ENCODE measurements at regions not wholly inside any gene's neighbourhood (a gene's known extent, or its start where the extent isn't known, plus 50 kb on each side); places are given as distances from the start of the nearest gene placed in this dataset.

DNA sequence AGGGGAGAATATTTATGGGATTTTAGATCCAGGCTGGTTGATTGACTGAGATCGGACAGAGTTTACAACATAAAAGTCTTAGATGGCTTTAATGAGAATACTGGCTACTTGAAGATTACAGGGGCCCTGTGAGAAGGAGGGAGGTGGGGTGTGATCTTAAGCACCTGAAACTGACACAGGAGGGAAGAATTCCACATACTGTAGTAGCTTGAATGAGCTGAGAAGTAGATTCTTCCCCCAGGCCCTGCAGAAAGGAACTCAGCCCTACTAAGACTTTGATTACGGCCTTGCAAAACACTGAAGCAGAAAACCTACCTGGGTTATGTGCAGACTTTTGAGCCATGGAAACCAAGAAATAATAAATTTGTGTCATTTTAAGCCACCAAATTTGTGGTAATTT, 1062.9 kb upstream of the GYPC start:
- no peak overlapping the region for H3K4me3 ChIP-seq (ENCODE audit: low read depth, low read length)
- TF ChIP-seq, protein P1, sequence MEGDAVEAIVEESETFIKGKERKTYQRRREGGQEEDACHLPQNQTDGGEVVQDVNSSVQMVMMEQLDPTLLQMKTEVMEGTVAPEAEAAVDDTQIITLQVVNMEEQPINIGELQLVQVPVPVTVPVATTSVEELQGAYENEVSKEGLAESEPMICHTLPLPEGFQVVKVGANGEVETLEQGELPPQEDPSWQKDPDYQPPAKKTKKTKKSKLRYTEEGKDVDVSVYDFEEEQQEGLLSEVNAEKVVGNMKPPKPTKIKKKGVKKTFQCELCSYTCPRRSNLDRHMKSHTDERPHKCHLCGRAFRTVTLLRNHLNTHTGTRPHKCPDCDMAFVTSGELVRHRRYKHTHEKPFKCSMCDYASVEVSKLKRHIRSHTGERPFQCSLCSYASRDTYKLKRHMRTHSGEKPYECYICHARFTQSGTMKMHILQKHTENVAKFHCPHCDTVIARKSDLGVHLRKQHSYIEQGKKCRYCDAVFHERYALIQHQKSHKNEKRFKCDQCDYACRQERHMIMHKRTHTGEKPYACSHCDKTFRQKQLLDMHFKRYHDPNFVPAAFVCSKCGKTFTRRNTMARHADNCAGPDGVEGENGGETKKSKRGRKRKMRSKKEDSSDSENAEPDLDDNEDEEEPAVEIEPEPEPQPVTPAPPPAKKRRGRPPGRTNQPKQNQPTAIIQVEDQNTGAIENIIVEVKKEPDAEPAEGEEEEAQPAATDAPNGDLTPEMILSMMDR (IDR thresholded peaks at IDR 0.05; ENCODE audit: borderline replicate concordance, insufficient read depth, low read depth, low read length): no peak

DNA sequence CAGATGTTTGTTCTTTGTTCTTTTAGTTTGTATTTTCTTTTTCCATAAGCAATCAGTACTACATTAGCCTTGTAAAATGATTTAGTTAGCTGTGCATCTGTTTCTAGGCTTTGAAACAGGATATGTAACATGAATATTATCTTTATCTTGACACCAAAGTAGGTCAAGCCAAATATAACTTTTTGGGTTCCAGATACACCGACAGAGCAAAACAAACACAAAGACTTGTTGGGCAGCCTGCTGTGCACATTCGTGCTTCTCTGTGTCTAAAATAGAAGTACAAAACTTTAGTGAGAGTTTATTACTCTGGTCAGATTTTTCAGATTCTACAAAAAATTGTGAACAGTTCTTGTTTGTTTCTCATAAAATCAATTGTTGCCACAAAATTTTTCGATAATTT, 1059.3 kb upstream of the GYPC start:
- no peak overlapping the region for H3K4me3 ChIP-seq (ENCODE audit: low read depth, low read length)
- TF ChIP-seq, protein P1 (IDR thresholded peaks at IDR 0.05; ENCODE audit: borderline replicate concordance, insufficient read depth, low read depth, low read length): no peak

DNA sequence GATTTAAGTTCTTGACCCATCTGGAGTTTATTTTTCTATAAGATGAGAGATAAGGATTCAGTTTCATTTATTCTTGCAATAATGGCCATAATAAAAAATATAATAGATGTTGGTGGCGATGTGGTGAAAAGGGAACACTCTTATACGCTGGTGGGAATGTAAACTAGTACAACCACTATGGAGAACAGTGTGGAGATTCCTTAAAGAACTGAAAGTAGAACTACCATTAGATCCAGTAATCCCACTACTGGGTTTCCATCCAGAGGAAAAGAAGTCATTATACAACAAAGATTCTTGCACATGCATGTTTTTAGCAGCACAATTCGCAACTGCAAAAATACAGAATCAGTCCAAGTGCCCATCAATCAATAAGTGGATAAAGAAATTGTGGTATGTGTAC, 1040.5 kb upstream of the GYPC start:
- TF ChIP-seq, protein P1 (IDR thresholded peaks at IDR 0.05; ENCODE audit: borderline replicate concordance, insufficient read depth, low read depth, low read length): no peak
- no peak overlapping the region for H3K4me3 ChIP-seq (ENCODE audit: low read depth, low read length)

DNA sequence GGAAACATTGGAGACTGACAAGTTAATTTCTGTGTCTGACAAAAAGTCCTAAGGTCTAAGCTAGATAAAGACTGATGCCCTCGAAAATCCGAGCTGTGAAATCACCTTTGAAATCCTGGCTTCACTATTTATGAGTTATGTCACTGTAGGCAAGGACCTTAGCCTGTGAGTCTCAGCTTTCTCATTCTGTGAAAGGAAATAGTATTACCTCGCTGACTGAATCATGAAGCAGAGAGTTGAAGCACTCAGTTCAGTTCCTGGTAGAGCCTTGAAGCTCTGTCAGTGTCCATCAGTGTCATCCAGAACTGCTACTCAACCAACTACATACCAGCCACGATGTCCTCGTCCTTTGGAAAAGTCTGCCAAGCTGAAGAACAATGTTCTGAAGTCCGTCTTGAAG, 1025.6 kb upstream of the GYPC start:
- TF ChIP-seq, protein P1 (IDR thresholded peaks at IDR 0.05; ENCODE audit: borderline replicate concordance, insufficient read depth, low read depth, low read length): no peak

DNA sequence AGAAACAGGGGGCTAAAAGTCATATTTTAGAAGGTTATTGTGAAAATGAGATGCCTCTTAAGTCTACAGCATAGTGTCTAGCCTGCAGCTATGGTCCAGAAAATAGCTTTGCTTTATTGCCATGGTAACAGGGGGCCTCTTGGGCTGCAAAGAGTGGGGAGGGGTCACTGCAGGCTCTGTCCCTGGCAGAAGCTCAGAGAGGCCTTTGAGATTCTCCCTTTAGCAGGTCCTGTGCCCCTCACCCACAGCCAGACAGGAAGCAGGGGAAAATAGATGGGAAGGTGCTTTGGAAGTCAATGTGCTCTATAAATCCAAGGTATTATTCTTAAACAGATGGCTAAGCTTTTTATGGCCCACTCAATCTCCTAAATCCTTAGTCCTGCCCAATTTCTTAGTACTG, 1021.3 kb upstream of the GYPC start:
- no peak overlapping the region for H3K4me3 ChIP-seq (ENCODE audit: low read depth, low read length)
- TF ChIP-seq, protein P1 (IDR thresholded peaks at IDR 0.05; ENCODE audit: borderline replicate concordance, insufficient read depth, low read depth, low read length): no peak

More for the DNA sequence above, 1025.6 kb upstream of the GYPC start:
- no peak overlapping the region for H3K4me3 ChIP-seq (ENCODE audit: low read depth, low read length)

DNA sequence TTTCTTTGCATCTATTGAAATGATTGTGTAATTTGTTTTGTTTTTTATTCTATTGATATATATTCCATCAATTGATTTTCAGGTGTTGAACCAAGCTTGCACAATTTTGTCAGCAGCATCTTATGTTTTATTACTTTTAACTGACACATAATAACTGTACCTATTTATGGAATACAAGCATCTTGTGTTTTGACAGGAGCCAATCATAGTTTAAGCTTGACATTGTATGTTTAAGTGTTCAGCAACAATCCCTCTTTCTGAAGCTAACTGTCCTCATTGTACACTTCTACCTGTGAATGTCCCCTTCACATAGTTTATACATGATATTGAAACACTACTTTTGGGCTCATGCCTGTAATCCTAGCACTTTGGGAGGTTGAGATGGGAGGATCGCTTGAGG, 1017.6 kb upstream of the GYPC start:
- H3K4me3 ChIP-seq (ENCODE audit: low read depth, low read length): no peak overlapping the region
- TF ChIP-seq, protein P1 (IDR thresholded peaks at IDR 0.05; ENCODE audit: borderline replicate concordance, insufficient read depth, low read depth, low read length): no peak

DNA sequence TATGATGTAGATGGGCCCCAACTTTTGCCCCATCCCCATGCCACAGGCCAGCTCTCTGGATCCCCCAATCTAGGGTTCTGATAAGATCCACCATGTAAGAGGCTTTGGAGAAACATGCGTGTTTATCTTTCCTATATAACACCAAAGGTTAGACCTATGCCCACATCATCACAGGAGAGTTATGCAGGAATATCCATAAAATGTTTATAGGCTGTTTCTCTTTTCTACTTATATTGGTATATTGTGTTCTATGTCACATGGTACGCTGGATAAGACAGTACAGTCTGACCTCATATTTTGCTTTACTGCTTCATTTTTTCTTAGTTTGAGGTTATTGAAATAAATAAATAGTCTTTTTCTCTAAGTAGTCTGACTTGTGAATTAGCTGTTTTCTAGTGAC, 1013.9 kb upstream of the GYPC start:
- TF ChIP-seq, protein P1 (IDR thresholded peaks at IDR 0.05; ENCODE audit: borderline replicate concordance, insufficient read depth, low read depth, low read length): no peak
- H3K4me3 ChIP-seq (ENCODE audit: low read depth, low read length): no peak overlapping the region
